PC-3 (cell line): ENCODE measurements at regions not wholly inside any gene's neighbourhood (a gene's known extent, or its start where the extent isn't known, plus 50 kb on each side); places are given as distances from the start of the nearest gene placed in this dataset.

ENCODE experiments used
- ATAC-seq: fragments of 200-7000 bp; cut with Tn5 transposase; 2 replicates; pipeline ENCODE4 v1.9.1; 2020; ENCODE audit warnings: mild to moderate bottlenecking, moderate library complexity
- BruUV-seq: library from RNA; stranded (reverse); fragments of 400-500 nt; replicated peaks from 2 replicates; lab custom pipeline; 2021; lab: Mats Ljungman, UMichigan
- CTCF ChIA-PET: fragments of 300-600 bp; sonication (Branson Sonifier 250); formaldehyde crosslinking; loops from one replicate; lab custom pipeline; 2022; ENCODE audit warnings: antibody characterized with exemption; lab: Charles Lee
- POLR2A ChIA-PET: fragments of 300-600 bp; sonication (Branson Sonifier 250); formaldehyde crosslinking; loops from one replicate; lab custom pipeline; 2022; ENCODE audit warnings: antibody characterized with exemption; ENCODE audit not compliant: unreplicated experiment; lab: Charles Lee
- DNase-seq: peaks from one replicate; pipeline ENCODE4 v3.0.0-alpha.2; 2015
- H2AFZ ChIP-seq: fragments of 300-600 bp; sonication (generic); 2 replicates; pipeline ENCODE4 v1.6.0; 2016; ENCODE audit warnings: antibody characterized with exemption, low read length
- H3F3A ChIP-seq: fragments of 300-600 bp; sonication (generic); one replicate; pipeline ENCODE4 v1.6.0; 2017; ENCODE audit warnings: antibody characterized with exemption, low read length, control low read depth, mild to moderate bottlenecking; ENCODE audit not compliant: unreplicated experiment
- H3K27ac ChIP-seq: fragments of 300-600 bp; sonication (generic); 2 replicates; pipeline ENCODE4 v1.5.1; 2016; ENCODE audit warnings: mild to moderate bottlenecking, low read length
- H3K27me3 ChIP-seq: fragments of 300-600 bp; sonication (generic); 2 replicates; pipeline ENCODE4 v1.6.1; 2016; ENCODE audit warnings: low read length, mixed read lengths
- H3K36me3 ChIP-seq: fragments of 300-600 bp; sonication (generic); 2 replicates; pipeline ENCODE4 v1.6.1; 2016; ENCODE audit warnings: low read depth, mixed run types, low read length, mixed read lengths
- H3K4me1 ChIP-seq: fragments of 300-600 bp; sonication (generic); 2 replicates; pipeline ENCODE4 v1.5.1; 2016; ENCODE audit warnings: low read length; ENCODE audit not compliant: insufficient read depth
- H3K4me2 ChIP-seq: fragments of 300-600 bp; sonication (generic); 2 replicates; pipeline ENCODE4 v1.6.0; 2016; ENCODE audit warnings: low read length
- H3K4me3 ChIP-seq: fragments of 300-600 bp; sonication (generic); 2 replicates; pipeline ENCODE4 v1.5.1; 2016; ENCODE audit warnings: mild to moderate bottlenecking, low read length, mixed read lengths
- H3K79me2 ChIP-seq: fragments of 300-600 bp; sonication (generic); 2 replicates; pipeline ENCODE4 v1.6.1; 2017; ENCODE audit warnings: low read length, mixed read lengths
- H3K9ac ChIP-seq: fragments of 300-600 bp; sonication (generic); 2 replicates; pipeline ENCODE4 v1.6.0; 2016; ENCODE audit warnings: mild to moderate bottlenecking, low read length
- H3K9me2 ChIP-seq: fragments of 300-600 bp; sonication (generic); replicated peaks from 2 replicates; pipeline ENCODE4 v1.6.1; 2016; ENCODE audit warnings: mixed run types, low read length, mixed read lengths
- H3K9me3 ChIP-seq: fragments of 300-600 bp; sonication (generic); 2 replicates; pipeline ENCODE4 v1.6.1; 2016; ENCODE audit warnings: low read length, mixed read lengths
- H4K20me1 ChIP-seq: fragments of 300-600 bp; sonication (generic); 2 replicates; pipeline ENCODE4 v1.6.1; 2016; ENCODE audit warnings: low read length, mixed read lengths
- CTCF ChIP-seq: fragments of 300-600 bp; sonication (generic); conservative IDR thresholded peaks from 2 replicates; pipeline ENCODE4 v1.5.1; 2017; ENCODE audit warnings: antibody characterized with exemption, low read depth, mild to moderate bottlenecking, low read length
- EZH2 ChIP-seq: fragments of 300-600 bp; sonication (generic); IDR thresholded peaks from one replicate; pipeline ENCODE4 v1.6.1; 2017; ENCODE audit warnings: antibody characterized with exemption, mild to moderate bottlenecking, low read length; ENCODE audit not compliant: unreplicated experiment
- EZH2phosphoT487 ChIP-seq: fragments of 300-600 bp; sonication (generic); IDR thresholded peaks from 2 replicates; pipeline ENCODE4 v1.6.1; 2018; ENCODE audit warnings: mild to moderate bottlenecking, antibody characterized with exemption, low read length, borderline replicate concordance
- intact Hi-C: fragments of 100-400 bp; cut with micrococcal nuclease; formaldehyde crosslinking; loops from 2 replicates; pipeline ENCODE4 v1.9.0; 2023

- Histone ChIP-seq H3F3A (no peaks in the 10 kb centered on the region), H3K9ac (no peak overlapping the region), H3K27me3 (no peaks in the 10 kb centered on the region), H3K27ac (no peak overlapping the region), H3K79me2 (no peaks in the 10 kb centered on the region), H3K9me3 (no peaks in the 10 kb centered on the region), H2AFZ (no peak overlapping the region), H3K36me3 (no peaks in the 10 kb centered on the region), H3K4me1 (peaks cover 21% of the 10 kb centered on the region), H3K4me3 (no peak overlapping the region), H3K4me2 (no peak overlapping the region), H3K9me2 (no peaks in the 10 kb centered on the region), H4K20me1 (no peaks in the 10 kb centered on the region)
- ATAC-seq, result no peak
- BruUV-seq, result no TSS peak
- no peak for DNase-seq
- TF ChIP-seq CTCF (no peak), EZH2phosphoT487 (no peak), EZH2 (no peak)
- ChIA-PET CTCF (no interaction called here), POLR2A (no interaction called here)
- intact Hi-C loops, result loop anchor here (5.0 kb wide), 1 partner anchor 130 kb away; no protein-coding TSS in a partner anchor
Measured at GRCh38 chr7:131242123-131242650, 85.5 kb upstream of the MKLN1 start.

DNA sequence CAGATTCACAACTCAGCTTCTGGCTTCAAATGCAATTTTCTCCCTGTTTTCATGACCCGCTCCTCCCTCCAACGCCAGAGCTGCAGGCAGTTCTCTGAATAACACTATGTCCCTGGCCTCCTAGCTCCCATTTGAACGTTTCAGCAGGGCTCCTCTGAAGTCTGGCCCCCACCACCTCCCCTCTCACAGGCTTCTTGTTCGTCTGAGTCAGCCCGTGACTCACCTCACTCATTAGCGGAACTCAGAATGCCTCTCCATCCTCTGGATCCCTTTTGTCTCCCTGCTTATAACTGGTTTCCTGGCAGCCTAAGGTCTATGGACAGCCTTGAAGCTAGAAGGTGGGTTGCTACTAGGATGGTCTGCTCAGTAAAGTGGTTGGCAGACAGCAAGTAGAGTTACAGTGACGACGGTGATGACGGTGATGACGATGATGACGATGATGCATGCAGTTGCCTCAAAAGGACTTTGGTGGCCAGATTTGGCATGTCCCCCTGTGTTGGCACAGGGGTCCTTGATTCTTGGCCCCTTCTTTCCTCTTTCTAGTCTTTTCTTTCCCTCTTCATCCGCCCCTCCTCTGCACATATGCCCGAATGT lies 83.3 kb upstream of the MKLN1 start:
- ATAC-seq (peak; percentile 99), DNase-seq (peak; percentile 84)
- no peaks in the 10 kb centered on the region for H3K27me3 ChIP-seq
- no peak overlapping the region for H3K9ac ChIP-seq
- no peaks in the 10 kb centered on the region for H4K20me1 ChIP-seq
- 0 out of 2 replicates have a peak overlapping the region, but pooled peaks have one; percentile 11 for H2AFZ ChIP-seq
- peak overlapping the region; percentile 26 for H3K4me2 ChIP-seq
- ChIA-PET POLR2A (interaction anchor here (0.5 kb wide), 1 partner anchor 74 kb away, joined by 3 read pairs; no protein-coding TSS in a partner anchor), CTCF (no interaction called here)
- intact Hi-C loops, result loop anchor here (5.0 kb wide), 1 partner anchor 132 kb away; no protein-coding TSS in a partner anchor
- H3K4me3 ChIP-seq, result no peak overlapping the region
- H3K4me1 ChIP-seq, result peaks cover 10% of the 10 kb centered on the region; the same call in 1 of the 2 replicates
- H3K36me3 ChIP-seq, result no peaks in the 10 kb centered on the region
- H3F3A ChIP-seq, result no peaks in the 10 kb centered on the region
- no peak overlapping the region for H3K27ac ChIP-seq
- no peaks in the 10 kb centered on the region for H3K79me2 ChIP-seq
- TF ChIP-seq EZH2phosphoT487, result no peak
- no peak for TF ChIP-seq EZH2
- no peak for TF ChIP-seq CTCF
- no TSS peak for BruUV-seq
- H3K9me2 ChIP-seq, result no peaks in the 10 kb centered on the region
- H3K9me3 ChIP-seq, result no peaks in the 10 kb centered on the region

GRCh38 chr7:131249003-131249402 lies 78.7 kb upstream of the MKLN1 start:
- no peaks in the 10 kb centered on the region for H3F3A ChIP-seq
- BruUV-seq, result no TSS peak
- no peaks in the 10 kb centered on the region for H4K20me1 ChIP-seq
- H3K4me3 ChIP-seq, result no peak overlapping the region
- no peak overlapping the region for H2AFZ ChIP-seq
- no peaks in the 10 kb centered on the region for H3K79me2 ChIP-seq
- no peaks in the 10 kb centered on the region for H3K27me3 ChIP-seq
- DNase-seq (peak; percentile 73), ATAC-seq (peak; percentile 26)
- no peaks in the 10 kb centered on the region for H3K9me3 ChIP-seq
- H3K4me1 ChIP-seq, result peaks cover 8% of the 10 kb centered on the region; the same call in 1 of the 2 replicates
- POLR2A ChIA-PET, result no interaction called here
- intact Hi-C loops, result no loop called here
- H3K36me3 ChIP-seq, result no peaks in the 10 kb centered on the region
- H3K27ac ChIP-seq, result no peak overlapping the region
- TF ChIP-seq EZH2 (no peak), CTCF (no peak), EZH2phosphoT487 (no peak)
- no peak overlapping the region for H3K9ac ChIP-seq
- no peaks in the 10 kb centered on the region for H3K9me2 ChIP-seq
- no peak overlapping the region for H3K4me2 ChIP-seq
- CTCF ChIA-PET, result interaction anchor here (0.7 kb wide), 1 partner anchor 13 kb away, joined by 3 read pairs; no protein-coding TSS in a partner anchor
